ENCODE measurements at regions not wholly inside any gene's neighbourhood (a gene's known extent, or its start where the extent isn't known, plus 50 kb on each side); places are given as distances from the start of the nearest gene placed in this dataset.

GRCh38 chr10:88194961-88195367, 331.5 kb downstream of the PTEN start:
- H3K79me2 ChIP-seq (ENCODE audit: control insufficient read depth, insufficient read depth, low read length), result no peaks in the 10 kb centered on the region
- no peak overlapping the region for H3K4me2 ChIP-seq (ENCODE audit: control insufficient read depth, extremely low read depth, insufficient read depth, low read depth, low read length)
- no peak for FAIRE-seq
- H3K36me3 ChIP-seq (ENCODE audit: control insufficient read depth in 2 of 2, extremely low read depth in 1 of 2, insufficient read depth in 2 of 2, low read length in 2 of 2), result no peaks in the 10 kb centered on the region
- no peak overlapping the region for H3K4me3 ChIP-seq (ENCODE audit: control insufficient read depth in 2 of 3, extremely low read depth in 1 of 3, insufficient read depth in 2 of 3, low read depth in 1 of 3, low read length in 3 of 3)
- H3K27ac ChIP-seq (ENCODE audit: control insufficient read depth, insufficient read depth, low read length), result no peak overlapping the region
- no peak for DNase-seq (ENCODE audit: low read depth, low spot score)
- H2AFZ ChIP-seq (ENCODE audit: control insufficient read depth, low read length), result no peak overlapping the region
- no peak overlapping the region for H3K9ac ChIP-seq (ENCODE audit: control insufficient read depth, extremely low read depth, insufficient read depth, low read length)
- no peaks in the 10 kb centered on the region for H4K20me1 ChIP-seq (ENCODE audit: control insufficient read depth, extremely low read depth, insufficient read depth, low read length)
- dilution Hi-C loops (cut with MboI; ENCODE audit: extremely low pct_ligation_motif_present, low sequenced_read_pairs), result no loop called here
- no peaks in the 10 kb centered on the region for H3K9me1 ChIP-seq (ENCODE audit: control insufficient read depth, extremely low read depth, insufficient read depth, low read length)
- peaks cover 13% of the 10 kb centered on the region for H3K4me1 ChIP-seq (ENCODE audit: control insufficient read depth, extremely low read depth, insufficient read depth, low read length)
- no peaks in the 10 kb centered on the region for H3K27me3 ChIP-seq (ENCODE audit: control insufficient read depth, extremely low read depth, insufficient read depth, low read length)
- H3K9me3 ChIP-seq (ENCODE audit: control insufficient read depth, low read depth, low read length), result no peaks in the 10 kb centered on the region
- TF ChIP-seq CTCF (optimal IDR thresholded peaks at IDR 0.05 in 1 of 3, IDR thresholded peaks at IDR 0.05 in 1 of 3, conservative IDR thresholded peaks at IDR 0.05 in 1 of 3; ENCODE audit: extremely low read depth in 1 of 3, insufficient read depth in 2 of 3, low read length in 3 of 3) (no peak), EZH2 (IDR thresholded peaks at IDR 0.05; ENCODE audit: low read length) (no peak)

GRCh38 chr10:88195841-88196240, 332.4 kb downstream of the PTEN start:
- H3K27me3 ChIP-seq (ENCODE audit: control insufficient read depth, extremely low read depth, insufficient read depth, low read length), result no peaks in the 10 kb centered on the region
- no peaks in the 10 kb centered on the region for H3K79me2 ChIP-seq (ENCODE audit: control insufficient read depth, insufficient read depth, low read length)
- DNase-seq (ENCODE audit: low read depth, low spot score) (no peak), FAIRE-seq (no peak)
- no peaks in the 10 kb centered on the region for H4K20me1 ChIP-seq (ENCODE audit: control insufficient read depth, extremely low read depth, insufficient read depth, low read length)
- H3K36me3 ChIP-seq (ENCODE audit: control insufficient read depth in 2 of 2, extremely low read depth in 1 of 2, insufficient read depth in 2 of 2, low read length in 2 of 2), result no peaks in the 10 kb centered on the region
- no peaks in the 10 kb centered on the region for H3K9me1 ChIP-seq (ENCODE audit: control insufficient read depth, extremely low read depth, insufficient read depth, low read length)
- no peak overlapping the region for H2AFZ ChIP-seq (ENCODE audit: control insufficient read depth, low read length)
- H3K4me2 ChIP-seq (ENCODE audit: control insufficient read depth, extremely low read depth, insufficient read depth, low read depth, low read length), result no peak overlapping the region
- H3K27ac ChIP-seq (ENCODE audit: control insufficient read depth, insufficient read depth, low read length), result no peak overlapping the region
- TF ChIP-seq CTCF (optimal IDR thresholded peaks at IDR 0.05 in 1 of 3, IDR thresholded peaks at IDR 0.05 in 1 of 3, conservative IDR thresholded peaks at IDR 0.05 in 1 of 3; ENCODE audit: extremely low read depth in 1 of 3, insufficient read depth in 2 of 3, low read length in 3 of 3) (no peak), EZH2 (IDR thresholded peaks at IDR 0.05; ENCODE audit: low read length) (no peak)
- H3K4me3 ChIP-seq (ENCODE audit: control insufficient read depth in 2 of 3, extremely low read depth in 1 of 3, insufficient read depth in 2 of 3, low read depth in 1 of 3, low read length in 3 of 3), result no peak overlapping the region
- dilution Hi-C loops (cut with MboI; ENCODE audit: extremely low pct_ligation_motif_present, low sequenced_read_pairs), result no loop called here
- no peaks in the 10 kb centered on the region for H3K9me3 ChIP-seq (ENCODE audit: control insufficient read depth, low read depth, low read length)
- no peak overlapping the region for H3K9ac ChIP-seq (ENCODE audit: control insufficient read depth, extremely low read depth, insufficient read depth, low read length)
- peaks cover 13% of the 10 kb centered on the region for H3K4me1 ChIP-seq (ENCODE audit: control insufficient read depth, extremely low read depth, insufficient read depth, low read length)
